Naive thymus-derived CD4-positive, alpha-beta T cell (primary cell): ENCODE measurements at regions not wholly inside any gene's neighbourhood (a gene's known extent, or its start where the extent isn't known, plus 50 kb on each side); places are given as distances from the start of the nearest gene placed in this dataset.

Experiments used
- ATAC-seq: fragments of 150-1000 bp; cut with Tn5 transposase; 2 replicates; pipeline ENCODE4 v1.10.0; 2021; ENCODE audit warnings: mild to moderate bottlenecking, moderate library complexity
- CTCF ChIA-PET: fragments of 350-600 bp; sonication (Branson Sonifier 250); formaldehyde crosslinking; loops from one replicate; lab custom pipeline; 2021; ENCODE audit warnings: antibody characterized with exemption; lab: Charles Lee
- POLR2A ChIA-PET: fragments of 350-600 bp; sonication (Branson Sonifier 250); formaldehyde crosslinking; loops from one replicate; lab custom pipeline; 2021; ENCODE audit warnings: antibody characterized with exemption, inconsistent platforms; lab: Charles Lee
- DNase-seq, 9 donors: peaks; one replicate each; pipeline versions ENCODE4 v3.0.0 to v3.0.0-alpha.2; 2020 to 2022; ENCODE audit warnings: mixed read lengths in 1 of 9
- H3K27ac ChIP-seq: one replicate; pipeline ENCODE4 v1.7.0; 2013; ENCODE audit warnings: mild to moderate bottlenecking, low read depth, low read length, moderate library complexity
- H3K27me3 ChIP-seq, 2 donors: one replicate each; pipeline ENCODE4 v1.7.0; 2013; ENCODE audit warnings: low read length in 2 of 2, mild to moderate bottlenecking in 2 of 2, moderate library complexity in 2 of 2; ENCODE audit not compliant: control insufficient read depth in 2 of 2, insufficient read depth in 2 of 2
- H3K36me3 ChIP-seq, 3 experiments: 1 replicate in 2 of 3; 2 replicates in 1 of 3; pipeline ENCODE4 v1.7.0; 2013; ENCODE audit warnings: low read length in 3 of 3, mild to moderate bottlenecking in 3 of 3, moderate library complexity in 1 of 3; ENCODE audit not compliant: insufficient read depth in 3 of 3, control insufficient read depth in 2 of 3
- H3K4me1 ChIP-seq, 2 donors: one replicate each; pipeline ENCODE4 v1.7.0; 2013; ENCODE audit warnings: low read length in 2 of 2, mild to moderate bottlenecking in 2 of 2, moderate library complexity in 1 of 2; ENCODE audit not compliant: control insufficient read depth in 2 of 2, insufficient read depth in 2 of 2
- H3K4me3 ChIP-seq: 2 replicates; pipeline ENCODE4 v1.7.0; 2013; ENCODE audit warnings: mild to moderate bottlenecking, low read length
- H3K9me3 ChIP-seq, 3 experiments: 1 replicate in 2 of 3; 2 replicates in 1 of 3; pipeline ENCODE4 v1.7.0; 2013; ENCODE audit warnings: low read length in 3 of 3; ENCODE audit not compliant: control insufficient read depth in 2 of 3
- H3K27ac Mint-ChIP-seq, 9 donors: one replicate each; pipeline ENCODE4 v1.8.0; 2020 to 2022; ENCODE audit warnings: mixed read lengths in 9 of 9, mild to moderate bottlenecking in 8 of 9, moderate library complexity in 5 of 9, inconsistent platforms in 2 of 9
- H3K27me3 Mint-ChIP-seq, 5 donors: one replicate each; pipeline ENCODE4 v1.8.0; 2021 to 2022; ENCODE audit warnings: mixed read lengths in 5 of 5, mild to moderate bottlenecking in 1 of 5
- H3K36me3 Mint-ChIP-seq, 5 donors: one replicate each; pipeline ENCODE4 v1.8.0; 2020 to 2022; ENCODE audit warnings: mixed read lengths in 5 of 5, mild to moderate bottlenecking in 3 of 5, inconsistent platforms in 1 of 5
- H3K4me1 Mint-ChIP-seq, 7 donors: one replicate each; pipeline ENCODE4 v1.8.0; 2020 to 2022; ENCODE audit warnings: mixed read lengths in 7 of 7, mild to moderate bottlenecking in 3 of 7, inconsistent platforms in 1 of 7
- H3K4me3 Mint-ChIP-seq, 10 donors: one replicate each; pipeline ENCODE4 v1.8.0; 2020 to 2022; ENCODE audit warnings: mild to moderate bottlenecking in 10 of 10, mixed read lengths in 10 of 10, moderate library complexity in 6 of 10, inconsistent platforms in 2 of 10
- H3K9me3 Mint-ChIP-seq, 11 donors: one replicate each; pipeline ENCODE4 v1.8.0; 2020 to 2022; ENCODE audit warnings: mixed read lengths in 11 of 11, mild to moderate bottlenecking in 4 of 11, inconsistent platforms in 1 of 11, moderate library complexity in 1 of 11
- intact Hi-C, 2 donors: fragments of 100-400 bp; cut with micrococcal nuclease; formaldehyde crosslinking; loops; one replicate each; pipeline ENCODE4 v1.15.1; 2023

DNA sequence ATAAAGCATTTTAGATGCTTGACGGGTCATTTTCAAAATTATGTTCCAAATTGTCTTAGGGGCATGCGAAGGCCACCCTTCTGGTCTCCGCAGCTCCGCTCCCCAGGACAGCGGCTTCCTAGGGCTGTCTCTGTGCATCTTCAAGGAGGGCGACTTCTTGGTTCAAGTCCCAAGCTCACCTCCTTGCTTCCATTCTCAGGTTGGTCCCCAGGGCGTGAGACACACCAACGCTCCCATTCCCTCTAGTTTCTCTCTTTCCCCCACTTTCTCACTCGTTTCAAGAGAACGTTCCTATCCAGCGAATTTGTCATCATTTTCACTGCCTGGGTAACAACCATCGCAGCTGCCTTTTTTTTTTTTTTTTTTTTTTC lies 109.4 kb upstream of the CCND2 start:
- Mint-ChIP-seq H3K4me3 (peak overlapping the region; percentile 82 to 94 (median 88)), H3K36me3 (peaks cover 0 to 10% (median 0%) of the 10 kb centered on the region in 5 donors), H3K27me3 (no peaks in the 10 kb centered on the region), H3K9me3 (peaks cover 0 to 5% (median 0%) of the 10 kb centered on the region in 11 donors), H3K4me1 (peaks cover 10 to 57% (median 20%) of the 10 kb centered on the region in 7 donors), H3K27ac (peak overlapping the region in 7 of 9 donors; percentile 82 to 98 (median 88))
- intact Hi-C loops, result loop anchor here (1.0 to 5.0 kb wide), 6 partner anchors 15 to 373 kb away; partner anchors contain the start of gene RAD51AP1 (in 1 of the 2)
- Histone ChIP-seq H3K36me3 (no peaks in the 10 kb centered on the region), H3K4me1 (peaks cover 4 to 6% of the 10 kb centered on the region in 2 donors), H3K9me3 (no peaks in the 10 kb centered on the region), H3K27me3 (no peaks in the 10 kb centered on the region), H3K4me3 (peak overlapping the region; percentile 64), H3K27ac (peak overlapping the region; percentile 71)
- POLR2A ChIA-PET, result interaction anchor here (0.8 to 1.9 kb wide), 6 partner anchors 9 to 291 kb away, joined by 4 to 10 read pairs (median 5); partner anchors contain the start of gene PARP11
- ATAC-seq (no peak), DNase-seq (no peak)
- CTCF ChIA-PET, result interaction anchor here (1.2 to 3.7 kb wide), 3 partner anchors 21 to 106 kb away, joined by 3 to 10 read pairs (median 5); no protein-coding TSS in a partner anchor

GRCh38 chr12:4161718-4162117 lies 111.8 kb upstream of the CCND2 start:
- Histone ChIP-seq H3K27ac (no peak overlapping the region), H3K9me3 (no peaks in the 10 kb centered on the region), H3K27me3 (no peaks in the 10 kb centered on the region), H3K4me1 (peaks cover 4 to 6% of the 10 kb centered on the region in 2 donors), H3K36me3 (no peaks in the 10 kb centered on the region), H3K4me3 (no peak overlapping the region)
- no peaks in the 10 kb centered on the region for H3K27me3 Mint-ChIP-seq
- peaks cover 10 to 60% (median 20%) of the 10 kb centered on the region in 7 donors for H3K4me1 Mint-ChIP-seq
- peaks cover 0 to 5% (median 0%) of the 10 kb centered on the region in 11 donors for H3K9me3 Mint-ChIP-seq
- H3K36me3 Mint-ChIP-seq, result peaks cover 0 to 10% (median 0%) of the 10 kb centered on the region in 5 donors
- ChIA-PET POLR2A (no interaction called here), CTCF (no interaction called here)
- intact Hi-C loops, result loop anchor here in 1 of 2 donors (5.0 kb wide), 1 partner anchor 376 kb away; the partner anchor contains the start of gene RAD51AP1
- no peak overlapping the region for H3K4me3 Mint-ChIP-seq
- DNase-seq (no peak), ATAC-seq (no peak)
- H3K27ac Mint-ChIP-seq, result peak overlapping the region in 2 of 9 donors; percentile 37 to 47

- Histone ChIP-seq H3K27me3 (no peaks in the 10 kb centered on the region), H3K27ac (no peak overlapping the region), H3K9me3 (no peaks in the 10 kb centered on the region), H3K36me3 (no peaks in the 10 kb centered on the region), H3K4me3 (no peak overlapping the region), H3K4me1 (peaks cover 4 to 5% of the 10 kb centered on the region in 2 donors)
- intact Hi-C loops, result loop anchor here in 1 of 2 donors (5.0 kb wide), 1 partner anchor 377 kb away; the partner anchor contains the start of gene RAD51AP1
- ATAC-seq (no peak), DNase-seq (no peak)
- Mint-ChIP-seq H3K4me3 (peak overlapping the region in 1 of 10 donors; percentile 9), H3K36me3 (peaks cover 0 to 9% (median 0%) of the 10 kb centered on the region in 5 donors), H3K9me3 (peaks cover 0 to 5% (median 0%) of the 10 kb centered on the region in 11 donors), H3K27ac (peak overlapping the region in 2 of 9 donors; percentile 47 to 72), H3K27me3 (no peaks in the 10 kb centered on the region), H3K4me1 (peaks cover 7 to 66% (median 13%) of the 10 kb centered on the region in 7 donors)
- CTCF ChIA-PET, result no interaction called here
- POLR2A ChIA-PET, result no interaction called here
Observed at GRCh38 chr12:4160314-4161040, 113.1 kb upstream of the CCND2 start.

DNA sequence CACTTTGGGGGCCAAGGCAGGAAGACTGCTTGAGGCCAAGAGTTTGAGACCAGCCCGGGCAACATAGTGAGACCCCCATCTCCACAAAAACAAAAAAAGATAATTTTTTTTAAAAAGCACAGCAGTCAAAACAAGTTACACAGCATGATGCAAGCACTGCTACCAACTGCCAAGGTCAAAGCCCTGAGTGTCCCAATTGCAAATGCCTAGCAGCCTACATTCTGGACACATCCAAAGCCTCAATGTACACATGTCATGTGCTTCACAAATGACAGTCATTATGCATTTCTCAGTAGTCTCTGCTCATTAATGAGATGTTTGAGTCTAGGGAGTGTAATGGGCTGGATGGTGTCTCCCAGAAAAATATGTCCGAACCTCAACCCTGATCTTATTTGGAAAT lies 113.7 kb upstream of the CCND2 start:
- ChIA-PET CTCF (no interaction called here), POLR2A (no interaction called here)
- peaks cover 0 to 10% (median 0%) of the 10 kb centered on the region in 5 donors for H3K36me3 Mint-ChIP-seq

DNA sequence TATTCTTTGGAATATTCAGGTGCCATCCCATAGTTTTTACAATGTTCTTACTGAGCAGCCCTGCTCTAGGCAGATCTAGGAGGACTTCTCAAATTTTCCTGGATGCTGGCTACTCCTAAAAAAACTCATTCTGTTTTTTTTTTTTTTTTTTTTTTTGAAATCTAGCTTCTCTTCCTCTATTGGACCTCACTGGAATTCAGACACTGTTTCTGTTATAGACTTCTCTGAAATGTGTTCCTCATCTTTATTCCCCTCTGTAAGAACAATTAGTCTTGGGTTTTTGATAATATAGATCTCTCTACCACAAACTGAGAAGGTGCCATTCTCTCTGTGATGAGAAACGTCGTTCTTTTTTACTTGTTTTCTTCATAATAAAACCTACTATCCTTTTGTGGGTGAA lies 115.3 kb upstream of the CCND2 start:
- H3K27me3 Mint-ChIP-seq, result no peaks in the 10 kb centered on the region
- H3K4me3 ChIP-seq, result no peak overlapping the region
- no peaks in the 10 kb centered on the region for H3K9me3 ChIP-seq
- H3K9me3 Mint-ChIP-seq, result peaks cover 0 to 5% (median 0%) of the 10 kb centered on the region in 11 donors
- ChIA-PET POLR2A (no interaction called here), CTCF (no interaction called here)
- peak overlapping the region in 1 of 10 donors; percentile 31 for H3K4me3 Mint-ChIP-seq
- H3K4me1 Mint-ChIP-seq, result peaks cover 14 to 73% (median 21%) of the 10 kb centered on the region in 7 donors
- H3K4me1 ChIP-seq, result peaks cover 18 to 21% of the 10 kb centered on the region in 2 donors
- no peak for ATAC-seq
- DNase-seq, result no peak
- no peaks in the 10 kb centered on the region for H3K27me3 ChIP-seq
- intact Hi-C loops, result no loop called here
- H3K27ac ChIP-seq, result no peak overlapping the region
- H3K36me3 ChIP-seq, result no peaks in the 10 kb centered on the region
- peaks cover 0 to 16% (median 0%) of the 10 kb centered on the region in 5 donors for H3K36me3 Mint-ChIP-seq
- H3K27ac Mint-ChIP-seq, result peak overlapping the region in 1 of 9 donors; percentile 58

More for the DNA sequence above, 113.7 kb upstream of the CCND2 start:
- intact Hi-C loops, result loop anchor here in 1 of 2 donors (5.0 kb wide), 1 partner anchor 377 kb away; the partner anchor contains the start of gene RAD51AP1
- ATAC-seq (no peak), DNase-seq (no peak)
- H3K4me3 ChIP-seq, result no peak overlapping the region
- H3K9me3 ChIP-seq, result no peaks in the 10 kb centered on the region
- Mint-ChIP-seq H3K27me3 (no peaks in the 10 kb centered on the region), H3K27ac (peak overlapping the region in 1 of 9 donors; percentile 47), H3K4me1 (peaks cover 3 to 64% (median 12%) of the 10 kb centered on the region in 7 donors), H3K4me3 (no peak overlapping the region), H3K9me3 (peaks cover 0 to 5% (median 0%) of the 10 kb centered on the region in 11 donors)
- no peak overlapping the region for H3K27ac ChIP-seq
- H3K36me3 ChIP-seq, result no peaks in the 10 kb centered on the region
- H3K4me1 ChIP-seq, result peaks cover 3 to 5% of the 10 kb centered on the region in 2 donors
- no peaks in the 10 kb centered on the region for H3K27me3 ChIP-seq

DNA sequence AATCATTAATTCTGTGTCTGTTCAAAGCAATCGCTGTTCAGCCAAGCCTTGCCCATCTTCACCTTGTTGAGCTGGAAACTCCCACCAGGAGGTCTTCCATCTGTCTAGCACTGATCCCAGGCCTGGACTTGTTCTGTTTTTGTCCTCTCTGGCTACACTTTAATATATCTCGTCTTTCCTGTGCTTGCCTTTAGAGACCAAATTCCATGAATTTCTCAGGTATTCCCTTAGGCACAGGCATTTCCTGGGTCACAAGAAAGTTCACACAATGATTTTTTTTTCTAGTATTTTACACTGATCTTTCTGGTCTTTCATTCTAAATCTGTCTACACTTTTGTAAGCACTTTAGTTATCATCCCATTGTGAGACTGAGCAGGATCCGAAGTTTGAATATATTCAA lies 116.4 kb upstream of the CCND2 start:
- intact Hi-C loops, result no loop called here
- peaks cover 0 to 16% (median 0%) of the 10 kb centered on the region in 5 donors for H3K36me3 Mint-ChIP-seq
- ChIA-PET POLR2A (no interaction called here), CTCF (interaction anchor here (1.0 kb wide), 1 partner anchor 120 kb away, joined by 3 read pairs; no protein-coding TSS in a partner anchor)
- H3K27me3 ChIP-seq, result no peaks in the 10 kb centered on the region
- peaks cover 26 to 84% (median 32%) of the 10 kb centered on the region in 7 donors for H3K4me1 Mint-ChIP-seq
- peak overlapping the region in 1 of 9 donors; percentile 11 for H3K27ac Mint-ChIP-seq
- H3K27ac ChIP-seq, result no peak overlapping the region
- no peak overlapping the region for H3K4me3 ChIP-seq
- ATAC-seq (no peak), DNase-seq (no peak)
- no peaks in the 10 kb centered on the region for H3K36me3 ChIP-seq
- peaks cover 21 to 31% of the 10 kb centered on the region in 2 donors for H3K4me1 ChIP-seq
- H3K9me3 ChIP-seq, result no peaks in the 10 kb centered on the region
- peaks cover 0 to 5% (median 0%) of the 10 kb centered on the region in 11 donors for H3K9me3 Mint-ChIP-seq
- H3K4me3 Mint-ChIP-seq, result no peak overlapping the region
- no peaks in the 10 kb centered on the region for H3K27me3 Mint-ChIP-seq
